Amygdala (tissue), 56 donors: ENCODE measurements at regions not wholly inside any gene's neighbourhood (a gene's known extent, or its start where the extent isn't known, plus 50 kb on each side); places are given as distances from the start of the nearest gene placed in this dataset.

Source experiments
- DNase-seq, 56 donors: peaks; one replicate each; lab custom pipeline; 2025; lab: John Stamatoyannopoulos, UW

- no peak for DNase-seq
Measured at GRCh38 chr19:30148039-30148790, 206.2 kb downstream of the URI1 start.

DNA sequence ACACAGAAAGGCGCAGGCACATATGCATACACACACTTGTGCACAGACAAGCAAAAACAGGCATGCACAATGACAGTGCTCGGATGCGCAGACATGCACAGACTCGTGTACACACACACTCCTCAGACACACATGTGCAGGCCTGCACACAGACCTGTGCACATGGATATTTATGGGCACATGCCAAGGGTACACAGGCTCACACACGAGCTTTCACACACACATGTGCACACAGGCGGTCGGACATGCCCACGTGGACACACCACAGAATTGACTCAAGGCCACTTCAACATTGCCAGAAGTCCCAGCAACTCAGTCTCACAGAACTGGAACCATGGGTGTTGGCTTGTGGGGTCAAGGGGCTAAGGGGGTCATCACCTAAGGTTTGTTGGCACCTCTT is 206.8 kb downstream of the URI1 start:
- no peak for DNase-seq

- no peak for DNase-seq
Measured at GRCh38 chr19:30149300-30149699, 207.3 kb downstream of the URI1 start.

DNA sequence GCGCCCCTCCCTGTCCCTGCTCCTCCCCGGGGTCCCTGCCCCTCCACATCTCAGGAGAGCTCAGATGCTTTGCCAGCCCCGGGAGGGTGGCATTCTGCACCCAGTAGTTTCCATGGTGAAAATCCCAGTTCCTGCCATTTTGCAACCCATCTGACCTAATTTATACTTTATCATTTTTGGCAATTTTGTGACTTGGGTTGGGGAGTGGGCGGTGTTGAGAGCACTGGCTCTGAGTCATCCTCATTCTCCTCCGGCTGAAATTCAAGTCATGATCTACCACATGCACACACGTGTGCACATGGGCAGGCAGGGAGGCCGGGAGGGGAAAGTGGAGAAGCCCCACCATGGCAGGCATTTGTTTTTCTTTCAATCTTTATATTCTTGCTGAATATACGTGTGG is 208.6 kb downstream of the URI1 start:
- DNase-seq, result peak in 4 of 56 donors; percentile 4 to 16 (median 8)

DNA sequence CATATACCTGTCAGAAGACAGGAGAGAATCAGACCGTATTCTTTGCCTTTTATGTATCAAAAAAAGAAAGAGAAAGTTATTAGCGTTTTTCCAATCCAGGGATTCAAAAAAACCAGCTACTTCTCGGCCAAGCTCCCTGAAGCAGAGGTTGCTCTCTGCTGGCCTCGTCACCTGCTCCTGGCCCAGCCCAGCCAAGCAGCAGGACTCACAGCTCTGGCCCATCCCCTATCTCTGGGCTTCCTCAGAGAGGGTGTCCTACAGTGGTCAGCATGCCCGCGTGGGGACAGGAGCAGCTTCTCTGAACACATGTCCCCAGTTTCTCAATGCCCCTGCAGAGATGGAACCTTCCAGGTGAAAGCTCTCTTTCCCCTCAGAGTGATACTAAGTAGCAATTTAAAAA is 209.0 kb downstream of the URI1 start:
- DNase-seq, result no peak

DNA sequence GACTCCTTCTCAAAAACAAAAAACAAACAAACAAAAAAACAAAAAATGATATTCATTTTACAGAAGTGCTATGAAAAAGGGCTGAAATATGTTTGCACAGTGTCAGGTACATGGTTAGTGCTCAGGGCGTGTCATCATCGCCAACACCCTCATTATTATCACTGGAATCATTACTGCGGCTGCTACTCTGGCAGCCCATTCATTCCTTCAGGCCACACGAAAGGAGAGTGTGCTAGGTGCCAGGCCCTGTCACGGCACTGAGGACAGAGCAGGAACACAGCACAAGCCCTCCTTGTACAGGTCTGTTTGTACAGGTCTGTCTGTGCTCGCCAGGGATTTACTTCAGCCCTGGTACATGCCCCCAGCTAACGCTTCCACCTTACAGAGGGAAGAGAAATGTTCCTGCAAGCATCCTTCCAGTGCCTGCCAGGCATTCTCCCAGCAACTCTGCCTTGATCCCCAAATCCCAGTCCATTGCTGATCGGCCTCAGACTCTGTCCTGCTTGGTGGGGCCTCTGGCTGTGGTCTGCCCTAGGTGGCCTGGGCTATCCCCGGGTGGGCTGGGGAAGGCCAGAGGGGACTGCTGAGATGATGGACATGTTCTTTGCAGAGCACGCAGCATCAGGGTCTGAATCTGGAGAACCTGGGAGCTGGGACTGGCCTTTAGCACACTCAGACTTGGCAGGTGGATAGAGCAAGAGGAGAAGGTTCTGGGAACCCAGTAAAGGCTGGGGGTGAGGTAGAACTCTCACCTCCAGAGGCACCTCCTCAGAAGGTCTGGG is 210.7 kb downstream of the URI1 start:
- no peak for DNase-seq

GRCh38 chr19:30153326-30154210 is 211.5 kb downstream of the URI1 start:
- no peak for DNase-seq

- no peak for DNase-seq
Measured at GRCh38 chr19:30154410-30154809, 212.4 kb downstream of the URI1 start.

DNA sequence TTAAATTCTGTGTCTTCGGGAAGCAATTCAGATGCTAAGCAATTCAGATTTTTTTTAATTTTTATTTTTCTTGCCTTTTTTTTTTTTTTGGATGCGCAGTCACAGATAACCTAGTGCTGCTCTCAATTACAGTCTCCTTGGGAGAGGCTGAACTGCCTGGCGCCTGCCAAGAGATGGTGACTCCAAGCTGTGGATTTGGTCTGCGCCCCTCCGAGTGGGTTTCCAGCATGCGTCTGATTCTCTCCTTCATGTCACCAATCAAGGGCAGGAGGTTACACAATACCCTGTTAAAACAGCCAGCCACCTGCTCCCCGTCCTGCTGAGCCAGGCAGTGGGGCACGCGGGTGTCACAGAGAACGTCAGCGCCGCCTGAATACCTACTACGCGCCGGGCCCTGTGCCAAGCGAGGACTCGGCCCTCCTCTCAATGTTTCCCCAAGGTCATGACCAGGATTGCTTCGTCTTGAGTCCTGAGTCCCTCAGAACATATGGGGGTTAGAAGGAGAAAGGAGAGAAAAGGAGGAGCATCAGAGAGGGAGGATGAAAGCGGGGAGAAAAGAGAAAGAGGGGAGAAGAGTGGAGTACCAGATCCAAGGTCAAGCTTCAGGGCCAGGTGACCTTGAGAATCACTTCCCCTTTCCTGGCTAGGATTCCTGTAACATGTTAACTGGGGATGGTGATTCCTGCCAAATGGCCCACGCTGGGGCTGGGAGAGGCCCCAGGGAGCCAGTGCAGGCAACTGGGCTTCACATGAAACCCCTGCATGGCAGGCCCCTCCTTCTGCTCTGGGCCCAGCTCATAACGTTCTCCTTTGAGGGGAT is 213.6 kb downstream of the URI1 start:
- DNase-seq, result no peak

- no peak for DNase-seq
Measured at GRCh38 chr19:30156646-30157045, 214.6 kb downstream of the URI1 start.

DNA sequence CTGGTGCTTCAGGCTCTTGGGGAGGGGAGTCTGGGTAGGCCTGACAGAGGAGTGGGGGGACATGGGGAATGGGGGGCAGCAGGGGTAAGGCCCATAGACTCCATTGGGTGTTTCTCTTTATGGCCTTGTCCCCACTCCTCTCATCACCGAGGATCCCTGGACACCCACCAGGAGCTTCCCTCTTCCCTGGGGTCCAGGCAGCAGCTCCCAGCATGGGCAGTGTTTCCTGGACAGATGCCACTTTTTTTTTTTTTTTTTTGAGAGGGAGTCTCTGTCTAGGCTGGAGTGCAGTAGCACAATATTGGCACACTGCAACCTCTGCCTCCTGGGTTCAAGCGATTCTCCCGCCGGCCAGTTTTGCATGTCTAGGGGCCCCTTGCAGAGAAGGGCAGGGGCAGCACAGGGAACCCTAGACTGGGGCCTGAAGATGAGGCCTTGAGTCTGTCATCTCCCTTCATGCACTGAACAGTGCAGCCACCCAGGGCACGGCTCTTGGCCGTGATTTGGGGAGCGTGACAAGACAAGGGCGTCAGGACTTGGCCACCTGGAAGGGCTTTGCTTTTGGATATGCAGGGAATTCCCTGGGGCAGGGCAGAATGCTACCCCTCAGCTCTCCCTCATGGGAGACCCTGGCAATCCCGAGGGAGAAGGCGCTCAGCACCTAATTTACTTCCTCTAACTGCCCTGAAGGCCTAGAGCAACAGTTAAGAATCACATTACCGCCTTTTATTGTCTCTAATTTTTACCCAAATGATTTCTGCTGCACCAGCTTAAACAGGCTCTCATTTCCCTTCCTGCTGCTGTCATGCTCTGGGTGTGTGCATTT is 213.9 kb upstream of the ZNF536 start:
- no peak for DNase-seq

DNA sequence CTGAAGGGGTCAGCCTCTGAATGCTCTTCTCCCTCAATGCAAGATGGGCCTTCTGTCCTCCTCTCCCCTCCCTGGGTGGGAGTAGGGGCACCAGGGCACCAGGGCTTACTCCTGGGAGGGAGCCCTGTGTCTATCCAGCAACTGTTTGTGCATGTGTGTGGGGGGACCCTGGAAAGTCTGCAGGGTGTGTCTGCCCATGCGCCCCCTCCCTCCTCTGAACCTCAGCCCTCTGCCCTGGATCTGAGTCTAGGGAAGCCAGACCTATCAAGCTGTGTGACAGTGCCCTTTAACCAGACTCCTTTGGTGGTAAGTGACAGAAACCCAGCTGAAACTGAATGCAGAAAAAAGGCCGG is 213.3 kb upstream of the ZNF536 start:
- DNase-seq, result no peak

GRCh38 chr19:30159636-30160035 is 212.5 kb upstream of the ZNF536 start:
- DNase-seq, result no peak

GRCh38 chr19:30160426-30160825 is 211.8 kb upstream of the ZNF536 start:
- no peak for DNase-seq

GRCh38 chr19:30161021-30161655 is 211.0 kb upstream of the ZNF536 start:
- no peak for DNase-seq

- no peak for DNase-seq
Measured at GRCh38 chr19:30161770-30162169, 210.4 kb upstream of the ZNF536 start.

GRCh38 chr19:30162718-30163117 is 209.5 kb upstream of the ZNF536 start:
- DNase-seq, result no peak

- peak in 1 of 56 donors; percentile 1 for DNase-seq
Measured at GRCh38 chr19:30163663-30164062, 208.5 kb upstream of the ZNF536 start.
